NCI-H1417 (cell line): ENCODE measurements at regions not wholly inside any gene's neighbourhood (a gene's known extent, or its start where the extent isn't known, plus 50 kb on each side); places are given as distances from the start of the nearest gene placed in this dataset.

Source experiments
- DNase-seq, 3 experiments: peaks; one replicate each; lab custom pipeline; 2025; lab: John Stamatoyannopoulos, UW

- DNase-seq, result no peak
Observed at GRCh38 chr5:123244458-123244857, 155.4 kb downstream of the PRDM6 start.
